Nephron (organoid): ENCODE measurements at regions not wholly inside any gene's neighbourhood (a gene's known extent, or its start where the extent isn't known, plus 50 kb on each side); places are given as distances from the start of the nearest gene placed in this dataset.

Experiments used
- H3K27ac Mint-ChIP-seq, 3 experiments: 2 replicates each; pipeline ENCODE4 v1.8.0; 2020; ENCODE audit warnings: mixed read lengths in 3 of 3, mild to moderate bottlenecking in 2 of 3, moderate library complexity in 1 of 3
- H3K27me3 Mint-ChIP-seq: 2 replicates; pipeline ENCODE4 v1.8.0; 2021; ENCODE audit warnings: low read depth, mild to moderate bottlenecking, moderate library complexity, mixed read lengths
- H3K36me3 Mint-ChIP-seq: 2 replicates; pipeline ENCODE4 v1.8.0; 2020; ENCODE audit warnings: low read depth, mixed read lengths
- H3K4me1 Mint-ChIP-seq: 2 replicates; pipeline ENCODE4 v1.8.0; 2020; ENCODE audit warnings: mixed read lengths
- H3K4me3 Mint-ChIP-seq, 3 experiments: 2 replicates each; pipeline ENCODE4 v1.8.0; 2020; ENCODE audit warnings: mild to moderate bottlenecking in 3 of 3, mixed read lengths in 3 of 3, moderate library complexity in 2 of 3
- H3K9me3 Mint-ChIP-seq: 2 replicates; pipeline ENCODE4 v1.8.0; 2020; ENCODE audit warnings: mixed read lengths
- CTCF ChIP-seq, 3 experiments: fragments of 200-600 bp; sonication (generic); IDR thresholded peaks; one replicate each; pipeline ENCODE4 v1.5.0; 2021; ENCODE audit warnings: antibody characterized with exemption in 3 of 3; ENCODE audit not compliant: unreplicated experiment in 3 of 3

DNA sequence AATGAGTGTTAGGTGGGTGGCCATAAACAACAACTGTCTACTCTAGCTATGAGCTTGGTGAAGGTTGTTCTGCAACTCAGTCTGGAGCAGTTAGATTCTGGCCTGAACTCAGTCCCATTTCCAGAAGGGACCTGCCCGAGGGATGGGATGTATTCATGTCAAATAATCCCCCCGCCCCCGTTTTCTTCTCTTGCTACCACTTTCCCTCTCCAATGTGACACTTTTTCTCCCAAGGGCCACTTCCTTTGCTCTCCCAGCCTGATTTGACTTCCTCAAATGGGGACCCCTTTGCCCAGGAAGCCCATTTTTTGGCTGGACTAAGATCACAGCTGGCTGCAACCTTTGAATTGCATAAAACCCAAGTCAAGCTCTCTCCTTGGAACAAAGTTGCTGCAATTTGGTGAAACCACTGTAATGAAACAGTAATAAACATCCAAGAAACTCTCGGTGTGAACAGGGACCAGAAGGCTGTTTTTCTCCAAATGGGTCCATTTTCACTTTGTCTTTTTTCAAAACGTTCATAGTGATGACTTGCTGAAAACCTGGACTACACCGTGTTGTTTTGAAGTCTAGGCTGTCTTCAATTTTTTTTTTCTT is 137.2 kb upstream of the GSC start:
- Mint-ChIP-seq H3K36me3 (no peaks in the 10 kb centered on the region), H3K4me3 (no peak overlapping the region), H3K4me1 (peaks cover 16% of the 10 kb centered on the region), H3K27me3 (peaks cover 22% of the 10 kb centered on the region), H3K9me3 (peaks cover 16% of the 10 kb centered on the region), H3K27ac (peak overlapping the region in 2 of 3 experiments; percentile 82 to 84)
- no peak for TF ChIP-seq CTCF (IDR thresholded peaks at IDR 0.05; ENCODE audit: unreplicated experiment in 3 of 3)

DNA sequence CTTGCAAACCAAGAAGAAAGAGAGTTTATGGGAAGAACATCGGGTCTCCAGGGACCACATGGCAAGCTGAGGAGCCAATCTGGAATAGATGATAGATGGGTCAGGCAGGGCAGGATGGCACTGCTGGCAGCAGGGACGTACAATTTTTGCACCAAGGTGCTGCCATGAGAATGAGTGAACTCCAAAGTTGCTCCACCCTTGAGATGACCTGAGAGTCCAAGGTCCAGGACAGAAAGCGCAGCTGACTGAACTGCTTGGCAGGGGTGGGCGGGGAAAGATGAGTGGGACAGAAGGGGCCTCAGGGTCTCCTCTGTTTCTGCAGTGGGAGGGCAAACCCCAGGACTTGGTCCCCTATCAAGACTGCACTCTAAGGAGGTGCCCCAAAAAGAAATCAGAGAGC is 136.7 kb upstream of the GSC start:
- H3K27ac Mint-ChIP-seq, result peak overlapping the region in 1 of 3 experiments; percentile 84
- peaks cover 22% of the 10 kb centered on the region for H3K27me3 Mint-ChIP-seq
- no peaks in the 10 kb centered on the region for H3K36me3 Mint-ChIP-seq
- H3K9me3 Mint-ChIP-seq, result peaks cover 15% of the 10 kb centered on the region
- peaks cover 16% of the 10 kb centered on the region for H3K4me1 Mint-ChIP-seq
- H3K4me3 Mint-ChIP-seq, result no peak overlapping the region
- TF ChIP-seq CTCF (IDR thresholded peaks at IDR 0.05; ENCODE audit: unreplicated experiment in 3 of 3), result no peak

DNA sequence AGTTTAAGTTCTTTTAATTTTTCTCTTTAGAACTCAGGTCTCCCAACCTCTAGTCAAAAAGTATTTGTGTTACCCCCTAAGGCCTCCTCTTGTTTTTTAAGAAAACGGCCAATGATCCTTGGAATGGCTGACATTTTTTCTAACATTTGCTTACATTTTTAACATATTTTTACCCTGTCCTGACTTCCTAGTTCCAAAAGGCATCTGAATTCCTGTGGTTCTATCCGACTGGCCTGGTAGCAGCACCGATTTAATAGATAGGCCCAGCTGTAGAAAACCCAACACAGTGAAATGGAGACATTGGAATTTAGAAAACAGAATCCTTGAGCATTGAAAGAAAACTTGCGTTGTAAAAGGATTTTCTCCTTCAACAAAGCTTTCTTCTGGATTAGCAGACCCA is 134.7 kb upstream of the GSC start:
- peaks cover 20% of the 10 kb centered on the region for H3K4me1 Mint-ChIP-seq
- no peaks in the 10 kb centered on the region for H3K9me3 Mint-ChIP-seq
- H3K36me3 Mint-ChIP-seq, result no peaks in the 10 kb centered on the region
- no peak overlapping the region for H3K4me3 Mint-ChIP-seq
- no peak overlapping the region for H3K27ac Mint-ChIP-seq
- TF ChIP-seq CTCF (IDR thresholded peaks at IDR 0.05; ENCODE audit: unreplicated experiment in 3 of 3), result no peak
- peaks cover 18% of the 10 kb centered on the region for H3K27me3 Mint-ChIP-seq

DNA sequence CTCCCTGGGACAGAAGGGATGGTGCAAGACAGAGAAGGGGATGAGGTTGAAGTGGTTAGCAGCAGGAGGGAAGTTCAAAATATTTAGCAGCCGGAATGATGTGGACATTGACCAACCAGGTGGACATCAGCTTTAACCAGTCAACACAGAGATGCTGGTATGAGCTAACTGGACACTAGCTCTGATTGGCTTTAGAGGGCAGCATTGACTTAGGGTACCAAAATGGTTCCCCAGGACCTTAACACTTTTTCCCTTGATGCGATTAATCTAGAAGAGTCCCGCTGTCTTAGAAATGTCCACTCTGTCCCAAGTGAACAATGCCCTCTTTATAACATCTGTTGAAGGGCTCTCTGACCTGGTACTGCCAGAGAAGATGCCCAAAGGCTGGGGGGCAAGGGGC is 134.0 kb upstream of the GSC start:
- TF ChIP-seq CTCF (IDR thresholded peaks at IDR 0.05; ENCODE audit: unreplicated experiment in 3 of 3), result no peak
- Mint-ChIP-seq H3K27me3 (peaks cover 13% of the 10 kb centered on the region), H3K9me3 (no peaks in the 10 kb centered on the region), H3K36me3 (no peaks in the 10 kb centered on the region), H3K27ac (no peak overlapping the region), H3K4me1 (peaks cover 20% of the 10 kb centered on the region), H3K4me3 (no peak overlapping the region)

GRCh38 chr14:94903338-94903737 is 133.4 kb upstream of the GSC start:
- H3K36me3 Mint-ChIP-seq, result no peaks in the 10 kb centered on the region

More at GRCh38 chr14:94903338-94903737, 133.4 kb upstream of the GSC start:
- H3K27me3 Mint-ChIP-seq, result peaks cover 13% of the 10 kb centered on the region
- peaks cover 20% of the 10 kb centered on the region for H3K4me1 Mint-ChIP-seq
- no peaks in the 10 kb centered on the region for H3K9me3 Mint-ChIP-seq
- no peak overlapping the region for H3K4me3 Mint-ChIP-seq
- TF ChIP-seq CTCF (IDR thresholded peaks at IDR 0.05; ENCODE audit: unreplicated experiment in 3 of 3), result no peak
- no peak overlapping the region for H3K27ac Mint-ChIP-seq
